Activated T-cell treated with anti-CD3 and anti-CD28 coated beads, Interleukin-2, amount 50 U/mL, for 72 hours (primary cell): ENCODE measurements at regions not wholly inside any gene's neighbourhood (a gene's known extent, or its start where the extent isn't known, plus 50 kb on each side); places are given as distances from the start of the nearest gene placed in this dataset.
A peak's percentile ranks its signal among the peaks of the same experiment; 100 is the strongest.

Experiments used
- ATAC-seq, 2 donors: fragments of 150-1000 bp; cut with Tn5 transposase; replicated peaks in 1 of 2; 2 replicates each; pipeline ENCODE4 v1.10.0; 2021; ENCODE audit warnings: moderate library complexity in 2 of 2, mild to moderate bottlenecking in 1 of 2
- DNase-seq, 2 donors: peaks; one replicate each; pipeline ENCODE4 v3.0.0; 2021 to 2022; ENCODE audit warnings: mixed read lengths in 1 of 2
- H3K27ac Mint-ChIP-seq: one replicate; pipeline ENCODE4 v1.8.0; 2022; ENCODE audit warnings: mild to moderate bottlenecking, moderate library complexity, mixed read lengths
- H3K27me3 Mint-ChIP-seq: one replicate; pipeline ENCODE4 v1.8.0; 2022; ENCODE audit warnings: low read depth, mixed read lengths
- H3K36me3 Mint-ChIP-seq, 2 donors: one replicate each; pipeline ENCODE4 v1.8.0; 2022; ENCODE audit warnings: mixed read lengths in 2 of 2, mild to moderate bottlenecking in 1 of 2; ENCODE audit not compliant: insufficient read depth in 2 of 2
- H3K4me1 Mint-ChIP-seq: one replicate; pipeline ENCODE4 v1.8.0; 2022; ENCODE audit warnings: low read depth, mixed read lengths
- H3K4me3 Mint-ChIP-seq, 2 donors: one replicate each; pipeline ENCODE4 v1.8.0; 2022; ENCODE audit warnings: mild to moderate bottlenecking in 2 of 2, mixed read lengths in 2 of 2, moderate library complexity in 2 of 2
- H3K9me3 Mint-ChIP-seq, 2 donors: one replicate each; pipeline ENCODE4 v1.8.0; 2022; ENCODE audit warnings: mixed read lengths in 2 of 2

GRCh38 chr15:100812802-100813201, 66.8 kb upstream of the ALDH1A3 start:
- H3K4me1 Mint-ChIP-seq, result no peaks in the 10 kb centered on the region
- peaks cover 3 to 9% of the 10 kb centered on the region in 2 donors for H3K36me3 Mint-ChIP-seq
- no peak overlapping the region for H3K4me3 Mint-ChIP-seq
- ATAC-seq (no peak), DNase-seq (no peak)
- H3K27me3 Mint-ChIP-seq, result peaks cover 23% of the 10 kb centered on the region
- no peak overlapping the region for H3K27ac Mint-ChIP-seq
- peaks cover 2 to 3% of the 10 kb centered on the region in 2 donors for H3K9me3 Mint-ChIP-seq

DNA sequence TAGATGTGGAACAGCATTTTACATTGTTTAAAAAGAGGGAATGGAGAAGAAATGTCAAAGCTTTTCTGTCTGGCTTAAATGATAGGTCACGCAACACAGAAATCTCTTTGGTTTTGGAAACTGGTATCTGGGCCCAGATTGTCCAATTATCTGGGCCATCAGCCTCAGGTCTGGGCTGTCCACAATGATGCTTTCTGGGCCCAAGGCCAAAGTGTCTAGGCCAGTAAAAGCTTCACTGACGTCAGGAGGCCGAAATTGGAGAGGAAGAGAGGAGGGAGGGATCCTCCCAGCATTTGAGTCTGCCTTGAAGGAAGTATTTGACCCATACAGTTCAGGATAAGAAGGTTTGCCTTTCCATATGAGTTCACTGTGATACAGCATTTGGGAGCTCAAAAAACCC, 60.7 kb upstream of the ALDH1A3 start:
- peaks cover 2 to 7% of the 10 kb centered on the region in 2 donors for H3K9me3 Mint-ChIP-seq
- ATAC-seq, result no peak

DNA sequence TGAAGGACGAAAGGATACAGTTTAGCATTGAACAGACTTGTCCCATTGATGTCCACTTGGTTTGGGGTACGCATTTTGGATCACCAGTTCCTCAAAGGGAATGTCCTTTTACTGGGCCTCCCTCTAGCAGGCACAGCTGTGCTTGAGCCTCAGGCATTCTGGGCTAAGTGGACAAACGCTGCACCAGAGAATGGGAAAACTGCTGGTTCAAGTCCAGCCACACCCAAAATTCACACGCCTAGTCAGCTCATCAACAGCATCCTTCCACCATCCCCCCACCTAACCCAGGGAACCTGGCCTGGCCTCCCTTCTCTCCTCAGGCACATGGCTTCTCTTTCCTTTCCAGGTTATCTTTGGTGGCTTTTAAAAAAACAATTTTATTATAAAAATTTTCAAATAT, 59.1 kb upstream of the ALDH1A3 start:
- DNase-seq (no peak), ATAC-seq (no peak)
- peaks cover 7% of the 10 kb centered on the region for H3K4me1 Mint-ChIP-seq
- peaks cover 8 to 10% of the 10 kb centered on the region in 2 donors for H3K36me3 Mint-ChIP-seq
- no peak overlapping the region for H3K4me3 Mint-ChIP-seq
- H3K9me3 Mint-ChIP-seq, result peaks cover 2 to 7% of the 10 kb centered on the region in 2 donors
- no peak overlapping the region for H3K27ac Mint-ChIP-seq
- peaks cover 67% of the 10 kb centered on the region for H3K27me3 Mint-ChIP-seq

More for the DNA sequence above, 60.7 kb upstream of the ALDH1A3 start:
- Mint-ChIP-seq H3K36me3 (peaks cover 8 to 13% of the 10 kb centered on the region in 2 donors), H3K4me1 (peaks cover 7% of the 10 kb centered on the region), H3K27ac (no peak overlapping the region), H3K27me3 (peaks cover 51% of the 10 kb centered on the region), H3K4me3 (no peak overlapping the region)
- DNase-seq, result no peak

DNA sequence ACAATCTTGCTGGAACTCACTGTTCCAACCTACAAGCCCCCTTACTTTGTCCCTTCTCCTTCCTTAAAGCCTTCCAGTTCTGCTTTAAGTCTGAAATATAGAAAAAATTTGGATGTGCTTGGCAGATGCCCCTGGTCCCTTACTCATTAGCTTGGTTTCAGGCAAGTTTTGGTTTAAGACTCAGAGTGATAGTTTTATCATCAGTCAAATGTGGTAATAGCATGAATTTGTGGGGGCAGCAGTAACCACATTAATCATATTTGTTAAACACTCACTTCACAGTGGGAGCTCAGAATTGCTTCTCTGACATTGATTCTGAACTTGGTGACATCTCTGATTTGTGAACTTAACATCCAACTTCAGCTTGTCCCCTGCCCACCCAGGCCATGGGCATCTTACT, 58.3 kb upstream of the ALDH1A3 start:
- ATAC-seq (peak; percentile 92 to 93), DNase-seq (peak in 1 of 2 donors; percentile 4)
- H3K27me3 Mint-ChIP-seq, result peaks cover 68% of the 10 kb centered on the region
- H3K36me3 Mint-ChIP-seq, result peaks cover 4 to 5% of the 10 kb centered on the region in 2 donors
- H3K4me3 Mint-ChIP-seq, result no peak overlapping the region
- peaks cover 7% of the 10 kb centered on the region for H3K4me1 Mint-ChIP-seq
- H3K9me3 Mint-ChIP-seq, result peaks cover 0 to 4% of the 10 kb centered on the region in 2 donors
- H3K27ac Mint-ChIP-seq, result no peak overlapping the region

GRCh38 chr15:100824211-100824610, 55.4 kb upstream of the ALDH1A3 start:
- H3K36me3 Mint-ChIP-seq, result peaks cover 4 to 5% of the 10 kb centered on the region in 2 donors
- H3K4me3 Mint-ChIP-seq, result no peak overlapping the region
- no peak overlapping the region for H3K27ac Mint-ChIP-seq
- H3K27me3 Mint-ChIP-seq, result peaks cover 63% of the 10 kb centered on the region
- DNase-seq (no peak), ATAC-seq (no peak)
- H3K9me3 Mint-ChIP-seq, result peaks cover 0 to 4% of the 10 kb centered on the region in 2 donors
- peaks cover 7% of the 10 kb centered on the region for H3K4me1 Mint-ChIP-seq

GRCh38 chr15:100829457-100829856, 50.2 kb upstream of the ALDH1A3 start:
- no peaks in the 10 kb centered on the region for H3K36me3 Mint-ChIP-seq
- no peaks in the 10 kb centered on the region for H3K9me3 Mint-ChIP-seq
- ATAC-seq (no peak), DNase-seq (no peak)
- no peak overlapping the region for H3K4me3 Mint-ChIP-seq
- no peaks in the 10 kb centered on the region for H3K4me1 Mint-ChIP-seq
- H3K27ac Mint-ChIP-seq, result no peak overlapping the region
- H3K27me3 Mint-ChIP-seq, result peaks cover 66% of the 10 kb centered on the region
